Neural cell (in vitro differentiated cells): ENCODE measurements at regions not wholly inside any gene's neighbourhood (a gene's known extent, or its start where the extent isn't known, plus 50 kb on each side); places are given as distances from the start of the nearest gene placed in this dataset.

Experiments
- H2AFZ ChIP-seq: fragments of 200-600, 300-800 bp; sonication (generic), shearing (Covaris generic); 2 replicates; pipeline ENCODE4 v1.6.0; 2014; ENCODE audit warnings: low read depth, mild to moderate bottlenecking, antibody characterized with exemption, low read length, moderate library complexity
- H3F3A ChIP-seq: fragments of 200-600 bp; shearing (Covaris generic); 2 replicates; pipeline ENCODE4 v1.6.1; 2016; ENCODE audit warnings: mild to moderate bottlenecking, moderate library complexity, mixed read lengths, antibody characterized with exemption, low read length; ENCODE audit not compliant: insufficient read depth, poor library complexity, severe bottlenecking
- H3K27ac ChIP-seq: fragments of 200-600, 300-800 bp; sonication (generic), shearing (Covaris generic); 2 replicates; pipeline ENCODE4 v1.5.1; 2014; ENCODE audit warnings: mild to moderate bottlenecking, low read length, moderate library complexity
- H3K27me3 ChIP-seq: fragments of 300-800, 200-600 bp; sonication (generic), shearing (Covaris generic); 2 replicates; pipeline ENCODE4 v1.6.0; 2014; ENCODE audit warnings: mild to moderate bottlenecking, low read depth, low read length, moderate library complexity; ENCODE audit not compliant: insufficient read depth
- H3K36me3 ChIP-seq: fragments of 300-800, 200-600 bp; sonication (generic), shearing (Covaris generic); 2 replicates; pipeline ENCODE4 v1.5.1; 2014; ENCODE audit warnings: mild to moderate bottlenecking, antibody characterized with exemption, low read length, moderate library complexity; ENCODE audit not compliant: insufficient read depth
- H3K4me2 ChIP-seq: fragments of 300-800, 200-600 bp; sonication (generic), shearing (Covaris generic); 2 replicates; pipeline ENCODE4 v1.6.0; 2014; ENCODE audit warnings: mild to moderate bottlenecking, low read length
- H3K4me3 ChIP-seq: fragments of 300-800, 200-600 bp; sonication (generic), shearing (Covaris generic); 2 replicates; pipeline ENCODE4 v1.5.1; 2014; ENCODE audit warnings: mild to moderate bottlenecking, low read length, moderate library complexity
- H3K79me2 ChIP-seq: fragments of 200-600 bp; shearing (Covaris generic); replicated peaks from 2 replicates; pipeline ENCODE4 v1.6.0; 2014; ENCODE audit warnings: mild to moderate bottlenecking, low read length, moderate library complexity; ENCODE audit not compliant: insufficient read depth
- H3K9ac ChIP-seq: fragments of 300-800, 200-600 bp; sonication (generic), shearing (Covaris generic); 2 replicates; pipeline ENCODE4 v1.6.1; 2016; ENCODE audit warnings: mild to moderate bottlenecking, low read length, mixed read lengths
- H3K9me2 ChIP-seq: fragments of 200-600 bp; shearing (Covaris generic); 2 replicates; pipeline ENCODE4 v1.6.1; 2016; ENCODE audit warnings: mild to moderate bottlenecking, low read length, mixed read lengths; ENCODE audit not compliant: insufficient read depth
- H3K9me3 ChIP-seq: fragments of 200-600, 300-800 bp; sonication (generic), shearing (Covaris generic); 2 replicates; pipeline ENCODE4 v1.6.1; 2016; ENCODE audit warnings: mild to moderate bottlenecking, mixed run types, low read length, moderate library complexity, mixed read lengths
- H4K20me1 ChIP-seq: fragments of 200-600 bp; shearing (Covaris generic); 2 replicates; pipeline ENCODE4 v1.6.1; 2016; ENCODE audit warnings: mild to moderate bottlenecking, mixed run types; ENCODE audit not compliant: insufficient read depth
- EP300 ChIP-seq: fragments of 450-650 bp; conservative IDR thresholded peaks from 2 replicates; pipeline ENCODE4 v1.6.1; 2014; ENCODE audit warnings: antibody characterized with exemption, mild to moderate bottlenecking, moderate library complexity; ENCODE audit not compliant: poor library complexity, severe bottlenecking
- EZH2 ChIP-seq: fragments of 200-600, 300-800 bp; shearing (Covaris generic), sonication (generic); IDR thresholded peaks from 2 replicates; pipeline ENCODE4 v1.6.1; 2014; ENCODE audit warnings: antibody characterized with exemption, low read length, borderline replicate concordance, mild to moderate bottlenecking; ENCODE audit not compliant: insufficient read depth, poor library complexity, severe bottlenecking
- MXI1 ChIP-seq: fragments of 450-650 bp; conservative IDR thresholded peaks from 2 replicates; pipeline ENCODE4 v1.6.1; 2014; ENCODE audit warnings: antibody characterized with exemption, mild to moderate bottlenecking; ENCODE audit not compliant: poor library complexity, severe bottlenecking
- POLR2AphosphoS5 ChIP-seq: IDR thresholded peaks from 2 replicates; pipeline ENCODE4 v1.6.1; 2012
- RAD21 ChIP-seq: fragments of 450-650 bp; conservative IDR thresholded peaks from 2 replicates; pipeline ENCODE4 v1.6.1; 2014; ENCODE audit warnings: antibody characterized with exemption, mild to moderate bottlenecking, moderate library complexity
- SMC3 ChIP-seq: fragments of 450-650 bp; conservative IDR thresholded peaks from 2 replicates; pipeline ENCODE4 v1.6.1; 2014; ENCODE audit warnings: antibody characterized with exemption, mild to moderate bottlenecking, moderate library complexity; ENCODE audit not compliant: poor library complexity
- TAF1 ChIP-seq: IDR thresholded peaks from 2 replicates; pipeline ENCODE4 v1.6.1; 2012; ENCODE audit warnings: low read depth
- TF ChIP-seq, protein P1 (sequence below): fragments of 450-650 bp; IDR thresholded peaks from 2 replicates; pipeline ENCODE4 v1.5.1; 2014; ENCODE audit warnings: antibody characterized with exemption, mild to moderate bottlenecking, moderate library complexity; ENCODE audit not compliant: poor library complexity, severe bottlenecking
- TF ChIP-seq, protein P2 (sequence below): IDR thresholded peaks from 2 replicates; pipeline ENCODE4 v1.6.1; 2012; ENCODE audit warnings: borderline replicate concordance

DNA sequence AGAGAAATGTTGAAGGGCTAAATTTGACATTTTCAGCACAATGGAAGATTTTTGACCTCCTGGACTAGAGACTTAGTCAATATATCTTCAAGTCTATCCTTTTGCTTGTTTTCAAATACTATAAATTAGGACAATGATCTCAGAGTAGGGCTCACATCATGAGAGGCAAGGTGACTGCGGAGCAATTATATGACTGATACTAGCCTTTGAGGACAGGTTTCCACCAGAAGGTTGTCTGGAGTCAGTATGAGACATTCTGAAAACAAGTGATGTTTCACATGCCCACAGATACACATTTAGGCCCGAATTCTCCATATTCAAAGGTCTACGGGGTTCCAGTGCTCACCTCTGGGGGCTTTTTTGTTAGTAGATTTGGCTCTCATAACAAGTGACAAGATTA lies 142.3 kb upstream of the SAMSN1 start:
- H3K79me2 ChIP-seq = no peaks in the 10 kb centered on the region
- H3K4me3 ChIP-seq = no peak overlapping the region
- TF ChIP-seq RAD21 (no peak), TAF1 (no peak), POLR2AphosphoS5 (no peak)
- TF ChIP-seq, protein P1, sequence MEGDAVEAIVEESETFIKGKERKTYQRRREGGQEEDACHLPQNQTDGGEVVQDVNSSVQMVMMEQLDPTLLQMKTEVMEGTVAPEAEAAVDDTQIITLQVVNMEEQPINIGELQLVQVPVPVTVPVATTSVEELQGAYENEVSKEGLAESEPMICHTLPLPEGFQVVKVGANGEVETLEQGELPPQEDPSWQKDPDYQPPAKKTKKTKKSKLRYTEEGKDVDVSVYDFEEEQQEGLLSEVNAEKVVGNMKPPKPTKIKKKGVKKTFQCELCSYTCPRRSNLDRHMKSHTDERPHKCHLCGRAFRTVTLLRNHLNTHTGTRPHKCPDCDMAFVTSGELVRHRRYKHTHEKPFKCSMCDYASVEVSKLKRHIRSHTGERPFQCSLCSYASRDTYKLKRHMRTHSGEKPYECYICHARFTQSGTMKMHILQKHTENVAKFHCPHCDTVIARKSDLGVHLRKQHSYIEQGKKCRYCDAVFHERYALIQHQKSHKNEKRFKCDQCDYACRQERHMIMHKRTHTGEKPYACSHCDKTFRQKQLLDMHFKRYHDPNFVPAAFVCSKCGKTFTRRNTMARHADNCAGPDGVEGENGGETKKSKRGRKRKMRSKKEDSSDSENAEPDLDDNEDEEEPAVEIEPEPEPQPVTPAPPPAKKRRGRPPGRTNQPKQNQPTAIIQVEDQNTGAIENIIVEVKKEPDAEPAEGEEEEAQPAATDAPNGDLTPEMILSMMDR = no peak
- H3K27ac ChIP-seq = no peak overlapping the region
- H4K20me1 ChIP-seq = no peaks in the 10 kb centered on the region
- no peaks in the 10 kb centered on the region for H3K9me2 ChIP-seq
- H2AFZ ChIP-seq = no peak overlapping the region
- H3F3A ChIP-seq = no peaks in the 10 kb centered on the region
- H3K4me2 ChIP-seq = no peak overlapping the region
- no peaks in the 10 kb centered on the region for H3K27me3 ChIP-seq
- no peaks in the 10 kb centered on the region for H3K36me3 ChIP-seq
- H3K9me3 ChIP-seq = no peaks in the 10 kb centered on the region
- H3K9ac ChIP-seq = no peak overlapping the region

DNA sequence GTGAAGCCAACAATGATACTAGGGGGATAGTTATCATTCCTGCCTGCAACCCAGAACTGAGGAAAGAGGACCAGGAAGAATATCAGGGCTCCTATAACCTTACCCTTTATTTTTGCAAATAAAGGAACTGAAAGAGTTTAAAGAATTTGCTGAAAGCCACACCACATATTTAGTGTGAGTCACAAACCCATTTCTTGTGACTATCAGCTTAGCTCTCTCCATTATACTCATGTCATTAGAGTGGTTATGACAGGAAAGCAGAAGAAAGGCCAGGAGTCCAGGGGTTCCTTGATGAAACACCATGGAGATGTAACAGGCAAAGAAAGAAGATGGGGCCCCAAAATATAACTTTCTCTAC lies 141.1 kb upstream of the SAMSN1 start:
- Histone ChIP-seq H3K9me3 (no peaks in the 10 kb centered on the region), H3F3A (no peaks in the 10 kb centered on the region), H3K9ac (no peak overlapping the region), H3K27me3 (no peaks in the 10 kb centered on the region), H3K36me3 (no peaks in the 10 kb centered on the region), H3K4me2 (no peak overlapping the region), H3K27ac (no peak overlapping the region), H4K20me1 (no peaks in the 10 kb centered on the region), H3K4me3 (no peak overlapping the region), H3K79me2 (no peaks in the 10 kb centered on the region), H2AFZ (no peak overlapping the region), H3K9me2 (no peaks in the 10 kb centered on the region)
- TF ChIP-seq SMC3 = no peak
- no peak for TF ChIP-seq MXI1
- TF ChIP-seq TAF1 = no peak
- TF ChIP-seq, protein P1 = no peak
- no peak for TF ChIP-seq RAD21
- TF ChIP-seq POLR2AphosphoS5 = no peak
- TF ChIP-seq, protein P2, sequence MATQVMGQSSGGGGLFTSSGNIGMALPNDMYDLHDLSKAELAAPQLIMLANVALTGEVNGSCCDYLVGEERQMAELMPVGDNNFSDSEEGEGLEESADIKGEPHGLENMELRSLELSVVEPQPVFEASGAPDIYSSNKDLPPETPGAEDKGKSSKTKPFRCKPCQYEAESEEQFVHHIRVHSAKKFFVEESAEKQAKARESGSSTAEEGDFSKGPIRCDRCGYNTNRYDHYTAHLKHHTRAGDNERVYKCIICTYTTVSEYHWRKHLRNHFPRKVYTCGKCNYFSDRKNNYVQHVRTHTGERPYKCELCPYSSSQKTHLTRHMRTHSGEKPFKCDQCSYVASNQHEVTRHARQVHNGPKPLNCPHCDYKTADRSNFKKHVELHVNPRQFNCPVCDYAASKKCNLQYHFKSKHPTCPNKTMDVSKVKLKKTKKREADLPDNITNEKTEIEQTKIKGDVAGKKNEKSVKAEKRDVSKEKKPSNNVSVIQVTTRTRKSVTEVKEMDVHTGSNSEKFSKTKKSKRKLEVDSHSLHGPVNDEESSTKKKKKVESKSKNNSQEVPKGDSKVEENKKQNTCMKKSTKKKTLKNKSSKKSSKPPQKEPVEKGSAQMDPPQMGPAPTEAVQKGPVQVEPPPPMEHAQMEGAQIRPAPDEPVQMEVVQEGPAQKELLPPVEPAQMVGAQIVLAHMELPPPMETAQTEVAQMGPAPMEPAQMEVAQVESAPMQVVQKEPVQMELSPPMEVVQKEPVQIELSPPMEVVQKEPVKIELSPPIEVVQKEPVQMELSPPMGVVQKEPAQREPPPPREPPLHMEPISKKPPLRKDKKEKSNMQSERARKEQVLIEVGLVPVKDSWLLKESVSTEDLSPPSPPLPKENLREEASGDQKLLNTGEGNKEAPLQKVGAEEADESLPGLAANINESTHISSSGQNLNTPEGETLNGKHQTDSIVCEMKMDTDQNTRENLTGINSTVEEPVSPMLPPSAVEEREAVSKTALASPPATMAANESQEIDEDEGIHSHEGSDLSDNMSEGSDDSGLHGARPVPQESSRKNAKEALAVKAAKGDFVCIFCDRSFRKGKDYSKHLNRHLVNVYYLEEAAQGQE = no peak
- no peak for TF ChIP-seq EP300
- TF ChIP-seq EZH2 = no peak
